GM12891 (cell line): ENCODE measurements at regions not wholly inside any gene's neighbourhood (a gene's known extent, or its start where the extent isn't known, plus 50 kb on each side); places are given as distances from the start of the nearest gene placed in this dataset.

Source experiments
- PAX5 ChIP-seq: IDR thresholded peaks from 2 replicates; pipeline ENCODE4 v1.6.1; 2011; ENCODE audit warnings: low read length, moderate library complexity, mild to moderate bottlenecking; ENCODE audit not compliant: insufficient read depth, severe bottlenecking
- POLR2A ChIP-seq: IDR thresholded peaks from 2 replicates; pipeline ENCODE4 v1.6.1; 2011; ENCODE audit warnings: low read depth, low read length, control low read depth
- POLR2AphosphoS5 ChIP-seq: IDR thresholded peaks from 2 replicates; pipeline ENCODE4 v1.6.1; 2011; ENCODE audit warnings: low read depth, low read length, control low read depth
- SPI1 ChIP-seq: IDR thresholded peaks from 2 replicates; pipeline ENCODE4 v1.6.1; 2011; ENCODE audit warnings: low read depth, low read length, control low read depth
- TAF1 ChIP-seq: IDR thresholded peaks from 2 replicates; pipeline ENCODE4 v1.6.1; 2011; ENCODE audit warnings: low read depth, low read length, control low read depth

GRCh38 chr14:40025101-40025500 lies 592.9 kb upstream of the FBXO33 start:
- TF ChIP-seq POLR2A, result no peak
- TF ChIP-seq TAF1, result no peak
- TF ChIP-seq SPI1, result no peak
- no peak for TF ChIP-seq POLR2AphosphoS5
- no peak for TF ChIP-seq PAX5
